ENCODE measurements at regions not wholly inside any gene's neighbourhood (a gene's known extent, or its start where the extent isn't known, plus 50 kb on each side); places are given as distances from the start of the nearest gene placed in this dataset.

DNA sequence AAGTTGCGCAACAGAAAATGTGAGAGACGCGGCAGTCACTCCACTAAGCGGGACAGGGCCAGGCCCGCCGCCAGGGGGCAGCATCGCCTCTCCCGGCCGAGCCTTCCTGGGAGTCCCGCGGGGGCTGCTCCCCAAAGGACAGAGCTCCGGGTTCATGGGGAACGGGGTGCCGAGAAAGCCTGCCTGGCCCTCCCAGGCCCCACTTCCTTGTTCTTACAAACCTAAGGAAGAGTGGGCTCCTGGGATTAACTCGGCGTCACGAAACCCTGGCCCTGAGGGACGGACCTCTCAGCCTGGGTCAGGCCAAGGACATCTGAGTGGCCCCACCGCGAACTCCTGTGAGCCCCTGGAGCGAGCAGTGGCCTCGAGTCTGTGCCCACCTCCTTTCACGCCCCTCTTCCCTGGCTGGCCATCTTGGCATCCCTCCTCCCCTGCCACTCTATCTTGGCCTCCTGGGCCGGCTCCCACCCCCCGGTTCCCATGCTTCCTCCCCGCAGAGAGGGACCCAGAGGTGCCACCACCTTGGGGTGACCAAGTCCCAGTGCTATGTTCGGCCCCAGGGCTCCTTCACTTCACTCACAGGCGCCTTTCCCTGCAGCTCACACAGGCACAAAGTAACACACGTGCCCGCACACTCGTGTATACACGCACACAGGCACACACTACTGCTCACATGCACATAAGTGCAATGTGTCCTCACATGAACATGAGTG is 99.9 kb upstream of the FGF3 start (continued):
- TF ChIP-seq, protein P1, sequence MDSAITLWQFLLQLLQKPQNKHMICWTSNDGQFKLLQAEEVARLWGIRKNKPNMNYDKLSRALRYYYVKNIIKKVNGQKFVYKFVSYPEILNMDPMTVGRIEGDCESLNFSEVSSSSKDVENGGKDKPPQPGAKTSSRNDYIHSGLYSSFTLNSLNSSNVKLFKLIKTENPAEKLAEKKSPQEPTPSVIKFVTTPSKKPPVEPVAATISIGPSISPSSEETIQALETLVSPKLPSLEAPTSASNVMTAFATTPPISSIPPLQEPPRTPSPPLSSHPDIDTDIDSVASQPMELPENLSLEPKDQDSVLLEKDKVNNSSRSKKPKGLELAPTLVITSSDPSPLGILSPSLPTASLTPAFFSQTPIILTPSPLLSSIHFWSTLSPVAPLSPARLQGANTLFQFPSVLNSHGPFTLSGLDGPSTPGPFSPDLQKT (CRISPR knock-in tag; IDR thresholded peaks at IDR 0.05; ENCODE audit: borderline replicate concordance): no peak
- TF ChIP-seq ELF3 (CRISPR knock-in tag; IDR thresholded peaks at IDR 0.05): peak; percentile 35; the same call in 1 of the 2 replicates
- no peak for TF ChIP-seq RORA (CRISPR knock-in tag; IDR thresholded peaks at IDR 0.05)
- 0 out of 2 replicates have a peak, but pooled peaks have one; percentile 73 for TF ChIP-seq DNMT1 (CRISPR knock-in tag; IDR thresholded peaks at IDR 0.05)
- TF ChIP-seq SETDB1 (CRISPR knock-in tag; IDR thresholded peaks at IDR 0.05; ENCODE audit: borderline replicate concordance): no peak
- TF ChIP-seq, protein P2, sequence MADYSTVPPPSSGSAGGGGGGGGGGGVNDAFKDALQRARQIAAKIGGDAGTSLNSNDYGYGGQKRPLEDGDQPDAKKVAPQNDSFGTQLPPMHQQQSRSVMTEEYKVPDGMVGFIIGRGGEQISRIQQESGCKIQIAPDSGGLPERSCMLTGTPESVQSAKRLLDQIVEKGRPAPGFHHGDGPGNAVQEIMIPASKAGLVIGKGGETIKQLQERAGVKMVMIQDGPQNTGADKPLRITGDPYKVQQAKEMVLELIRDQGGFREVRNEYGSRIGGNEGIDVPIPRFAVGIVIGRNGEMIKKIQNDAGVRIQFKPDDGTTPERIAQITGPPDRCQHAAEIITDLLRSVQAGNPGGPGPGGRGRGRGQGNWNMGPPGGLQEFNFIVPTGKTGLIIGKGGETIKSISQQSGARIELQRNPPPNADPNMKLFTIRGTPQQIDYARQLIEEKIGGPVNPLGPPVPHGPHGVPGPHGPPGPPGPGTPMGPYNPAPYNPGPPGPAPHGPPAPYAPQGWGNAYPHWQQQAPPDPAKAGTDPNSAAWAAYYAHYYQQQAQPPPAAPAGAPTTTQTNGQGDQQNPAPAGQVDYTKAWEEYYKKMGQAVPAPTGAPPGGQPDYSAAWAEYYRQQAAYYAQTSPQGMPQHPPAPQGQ (CRISPR knock-in tag; IDR thresholded peaks at IDR 0.05; ENCODE audit: borderline replicate concordance): 0 out of 2 replicates have a peak, but pooled peaks have one; percentile 21
- peak; percentile 90 for TF ChIP-seq RAD21 (CRISPR knock-in tag; IDR thresholded peaks at IDR 0.05)
- peak; percentile 98 for TF ChIP-seq CEBPG (CRISPR knock-in tag; IDR thresholded peaks at IDR 0.05)
- TF ChIP-seq, protein P3, sequence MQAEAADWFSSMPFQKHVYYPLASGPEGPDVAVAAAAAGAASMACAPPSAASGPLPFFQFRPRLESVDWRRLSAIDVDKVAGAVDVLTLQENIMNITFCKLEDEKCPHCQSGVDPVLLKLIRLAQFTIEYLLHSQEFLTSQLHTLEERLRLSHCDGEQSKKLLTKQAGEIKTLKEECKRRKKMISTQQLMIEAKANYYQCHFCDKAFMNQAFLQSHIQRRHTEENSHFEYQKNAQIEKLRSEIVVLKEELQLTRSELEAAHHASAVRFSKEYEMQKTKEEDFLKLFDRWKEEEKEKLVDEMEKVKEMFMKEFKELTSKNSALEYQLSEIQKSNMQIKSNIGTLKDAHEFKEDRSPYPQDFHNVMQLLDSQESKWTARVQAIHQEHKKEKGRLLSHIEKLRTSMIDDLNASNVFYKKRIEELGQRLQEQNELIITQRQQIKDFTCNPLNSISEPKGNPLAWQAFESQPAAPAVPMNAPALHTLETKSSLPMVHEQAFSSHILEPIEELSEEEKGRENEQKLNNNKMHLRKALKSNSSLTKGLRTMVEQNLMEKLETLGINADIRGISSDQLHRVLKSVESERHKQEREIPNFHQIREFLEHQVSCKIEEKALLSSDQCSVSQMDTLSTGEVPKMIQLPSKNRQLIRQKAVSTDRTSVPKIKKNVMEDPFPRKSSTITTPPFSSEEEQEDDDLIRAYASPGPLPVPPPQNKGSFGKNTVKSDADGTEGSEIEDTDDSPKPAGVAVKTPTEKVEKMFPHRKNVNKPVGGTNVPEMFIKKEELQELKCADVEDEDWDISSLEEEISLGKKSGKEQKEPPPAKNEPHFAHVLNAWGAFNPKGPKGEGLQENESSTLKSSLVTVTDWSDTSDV (CRISPR knock-in tag; IDR thresholded peaks at IDR 0.05): 0 out of 2 replicates have a peak, but pooled peaks have one; percentile 39
- TF ChIP-seq, protein P4, sequence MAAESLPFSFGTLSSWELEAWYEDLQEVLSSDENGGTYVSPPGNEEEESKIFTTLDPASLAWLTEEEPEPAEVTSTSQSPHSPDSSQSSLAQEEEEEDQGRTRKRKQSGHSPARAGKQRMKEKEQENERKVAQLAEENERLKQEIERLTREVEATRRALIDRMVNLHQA (CRISPR knock-in tag; IDR thresholded peaks at IDR 0.05): no peak
- TF ChIP-seq FOSL2 (CRISPR knock-in tag; IDR thresholded peaks at IDR 0.05): peak; percentile 24; the same call in 1 of the 2 replicates
- TF ChIP-seq PRMT3 (CRISPR knock-in tag; IDR thresholded peaks at IDR 0.05; ENCODE audit: borderline replicate concordance, low read depth): 0 out of 2 replicates have a peak, but pooled peaks have one; percentile 61
- 0 out of 2 replicates have a peak, but pooled peaks have one; percentile 28 for TF ChIP-seq SMAD3 (CRISPR knock-in tag; IDR thresholded peaks at IDR 0.05)
- TF ChIP-seq ZNF891 (CRISPR knock-in tag; IDR thresholded peaks at IDR 0.05): no peak; the same call in 1 of the 2 replicates
- TF ChIP-seq ZNF598 (CRISPR knock-in tag; IDR thresholded peaks at IDR 0.05; ENCODE audit: borderline replicate concordance): 0 out of 2 replicates have a peak, but pooled peaks have one; percentile 21

Measured in HepG2 (cell line).